PC-9 (cell line): ENCODE measurements at regions not wholly inside any gene's neighbourhood (a gene's known extent, or its start where the extent isn't known, plus 50 kb on each side); places are given as distances from the start of the nearest gene placed in this dataset.

Source experiments
- BruUV-seq: library from RNA; stranded (reverse); fragments of 400-500 nt; replicated peaks from 2 replicates; lab custom pipeline; 2021; lab: Mats Ljungman, UMichigan
- CTCF ChIA-PET: fragments of 300-600 bp; sonication (Branson Sonifier 250); formaldehyde crosslinking; loops from one replicate; lab custom pipeline; 2022; ENCODE audit warnings: antibody characterized with exemption; lab: Charles Lee
- POLR2A ChIA-PET: fragments of 300-600 bp; sonication (Branson Sonifier 250); formaldehyde crosslinking; loops from one replicate; lab custom pipeline; 2022; ENCODE audit warnings: antibody characterized with exemption; ENCODE audit not compliant: unreplicated experiment; lab: Charles Lee
- DNase-seq, 2 experiments: peaks; one replicate each; pipeline versions ENCODE4 v3.0.0 to v3.0.0-alpha.2; 2015 to 2022; ENCODE audit warnings: mixed read lengths in 1 of 2
- H2AFZ ChIP-seq: fragments of 200-600 bp; sonication (generic); 2 replicates; pipeline ENCODE4 v1.8.1; 2017; ENCODE audit warnings: antibody characterized with exemption
- H3F3A ChIP-seq: fragments of 200-600 bp; sonication (generic); 2 replicates; pipeline ENCODE4 v1.8.1; 2017; ENCODE audit warnings: antibody characterized with exemption, mild to moderate bottlenecking, low read depth; ENCODE audit not compliant: insufficient read depth
- H3K27ac ChIP-seq: fragments of 200-600 bp; sonication (generic); 2 replicates; pipeline ENCODE4 v1.6.1; 2016; ENCODE audit warnings: mixed run types
- H3K27me3 ChIP-seq: fragments of 200-600 bp; sonication (generic); 2 replicates; pipeline ENCODE4 v1.6.1; 2016; ENCODE audit warnings: low read depth, mixed run types; ENCODE audit not compliant: insufficient read depth
- H3K36me3 ChIP-seq: fragments of 200-600 bp; sonication (generic); 2 replicates; pipeline ENCODE4 v1.6.1; 2016; ENCODE audit warnings: low read depth, mixed run types
- H3K4me1 ChIP-seq: fragments of 200-600 bp; sonication (generic); replicated peaks from 2 replicates; pipeline ENCODE4 v1.6.1; 2016; ENCODE audit warnings: mixed run types; ENCODE audit not compliant: insufficient read depth
- H3K4me2 ChIP-seq: fragments of 200-600 bp; sonication (generic); 2 replicates; pipeline ENCODE4 v1.6.1; 2017; ENCODE audit warnings: mixed run types
- H3K4me3 ChIP-seq: fragments of 200-600 bp; sonication (generic); 2 replicates; pipeline ENCODE4 v1.6.1; 2016; ENCODE audit warnings: mixed run types
- H3K79me2 ChIP-seq: fragments of 200-600 bp; sonication (generic); 2 replicates; pipeline ENCODE4 v1.6.1; 2017; ENCODE audit warnings: low read depth, mixed run types
- H3K9me2 ChIP-seq: fragments of 200-600 bp; sonication (generic); 2 replicates; pipeline ENCODE4 v1.8.1; 2017; ENCODE audit warnings: mild to moderate bottlenecking; ENCODE audit not compliant: insufficient read depth
- H3K9me3 ChIP-seq: fragments of 200-600 bp; sonication (generic); 2 replicates; pipeline ENCODE4 v1.8.1; 2016; ENCODE audit warnings: low read depth; ENCODE audit not compliant: insufficient read depth
- H4K20me1 ChIP-seq: fragments of 200-600 bp; sonication (generic); 2 replicates; pipeline ENCODE4 v1.8.1; 2017; ENCODE audit not compliant: insufficient read depth
- EZH2 ChIP-seq: fragments of 200-600 bp; sonication (generic); IDR thresholded peaks from 2 replicates; pipeline ENCODE4 v1.8.0; 2017; ENCODE audit warnings: antibody characterized with exemption, low read depth
- intact Hi-C: fragments of 100-400 bp; cut with micrococcal nuclease; formaldehyde crosslinking; loops from one replicate; pipeline ENCODE4 v1.10.0; 2022; ENCODE audit not compliant: unreplicated experiment
- TF ChIP-seq, protein P1 (sequence below): fragments of 200-600 bp; sonication (generic); conservative IDR thresholded peaks from 2 replicates; pipeline ENCODE4 v1.6.1; 2017; ENCODE audit warnings: mixed run types, antibody characterized with exemption, mild to moderate bottlenecking, moderate library complexity

DNA sequence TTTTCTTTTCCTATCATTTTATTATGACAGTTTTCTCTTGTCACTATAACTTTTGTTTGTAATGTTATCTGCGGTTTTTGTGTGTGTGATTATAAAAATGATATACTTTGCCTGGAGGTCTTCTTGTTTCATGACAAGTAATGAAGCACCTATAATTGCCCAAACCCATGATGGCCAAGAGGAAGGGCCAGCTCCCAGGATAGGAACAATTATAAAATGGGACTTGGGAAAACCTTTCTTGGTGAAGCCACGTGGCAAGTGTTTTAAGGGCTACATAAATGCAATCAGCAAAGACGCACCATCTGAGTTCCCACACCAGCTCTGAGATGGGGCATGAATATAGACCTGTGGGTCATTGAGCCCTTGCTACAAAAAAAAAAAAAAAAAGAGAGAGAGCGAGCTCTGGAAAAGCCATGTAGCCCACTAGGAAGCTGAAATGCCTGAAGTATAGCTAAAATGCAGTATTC is 462.6 kb upstream of the RUNX1 start:
- H3K4me1 ChIP-seq = peaks cover 42% of the 10 kb centered on the region
- intact Hi-C loops = loop anchor here (2.0 to 5.0 kb wide), 3 partner anchors 329 to 764 kb away; no protein-coding TSS in a partner anchor
- H4K20me1 ChIP-seq = no peaks in the 10 kb centered on the region
- no peak for TF ChIP-seq EZH2
- BruUV-seq = no TSS peak
- peak; percentile 27 to 72 for DNase-seq
- ChIA-PET CTCF (interaction anchor here (0.6 to 0.7 kb wide), 3 partner anchors 137 to 614 kb away, joined by 3 to 6 read pairs (median 4); no protein-coding TSS in a partner anchor), POLR2A (no interaction called here)
- peak overlapping the region; percentile 97 for H3K27ac ChIP-seq
- no peaks in the 10 kb centered on the region for H3K9me2 ChIP-seq
- peak overlapping the region; percentile 68 for H2AFZ ChIP-seq
- peak overlapping the region; percentile 28; the same call in 1 of the 2 replicates for H3K4me3 ChIP-seq
- H3K27me3 ChIP-seq = no peaks in the 10 kb centered on the region
- H3K79me2 ChIP-seq = no peaks in the 10 kb centered on the region
- peak overlapping the region; percentile 67 for H3K4me2 ChIP-seq
- no peaks in the 10 kb centered on the region for H3K36me3 ChIP-seq
- peaks cover 19% of the 10 kb centered on the region for H3F3A ChIP-seq
- H3K9me3 ChIP-seq = no peaks in the 10 kb centered on the region

DNA sequence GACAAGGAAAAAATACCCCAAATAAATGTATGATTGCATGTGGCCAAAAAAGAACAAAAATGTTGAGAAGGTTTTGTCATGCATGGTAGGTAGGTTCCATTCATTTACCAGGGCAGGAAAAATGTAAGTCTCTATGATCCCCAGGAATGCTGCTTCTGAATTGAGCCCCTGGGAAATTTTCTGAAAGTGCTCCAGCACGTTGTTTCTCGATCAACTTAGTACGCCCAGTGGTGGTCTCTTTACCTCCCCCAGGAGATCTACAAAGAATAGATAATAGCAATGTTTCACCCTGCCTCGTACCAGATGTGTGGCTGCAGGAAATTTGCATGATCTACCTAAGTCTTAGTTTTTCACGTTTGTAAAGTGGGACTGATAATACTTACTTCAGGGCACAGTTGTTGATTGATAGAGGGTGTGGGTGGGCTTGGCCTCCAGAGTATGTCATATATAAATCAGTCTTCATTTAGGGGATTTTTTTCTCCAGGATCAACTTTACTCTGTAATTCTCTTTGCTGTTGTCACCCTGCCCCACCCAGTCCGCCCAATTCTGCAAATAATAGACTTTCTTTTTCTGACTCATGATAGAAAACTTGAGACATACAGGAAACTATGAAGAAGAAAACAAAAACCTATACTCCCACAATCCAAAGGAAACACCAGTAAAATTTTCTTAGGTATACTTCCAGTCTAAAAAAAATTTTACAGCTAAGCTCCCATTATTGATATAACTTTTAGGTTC is 462.0 kb upstream of the RUNX1 start:
- Histone ChIP-seq H3K4me2 (peak overlapping the region; percentile 67), H3K4me3 (peak overlapping the region; percentile 28; the same call in 1 of the 2 replicates), H3K27ac (peak overlapping the region; percentile 97), H3K9me2 (no peaks in the 10 kb centered on the region), H3K79me2 (no peaks in the 10 kb centered on the region), H3F3A (peaks cover 19% of the 10 kb centered on the region), H3K9me3 (no peaks in the 10 kb centered on the region), H3K27me3 (no peaks in the 10 kb centered on the region), H4K20me1 (no peaks in the 10 kb centered on the region), H2AFZ (no peak overlapping the region), H3K4me1 (peaks cover 42% of the 10 kb centered on the region), H3K36me3 (no peaks in the 10 kb centered on the region)
- DNase-seq = peak; percentile 29 to 76
- intact Hi-C loops = loop anchor here (2.0 to 5.0 kb wide), 3 partner anchors 330 to 764 kb away; no protein-coding TSS in a partner anchor
- CTCF ChIA-PET = interaction anchor here (0.6 to 0.7 kb wide), 2 partner anchors 460 to 615 kb away, joined by 4 to 6 read pairs; no protein-coding TSS in a partner anchor
- no TSS peak for BruUV-seq
- TF ChIP-seq EZH2 = no peak
- TF ChIP-seq, protein P1, sequence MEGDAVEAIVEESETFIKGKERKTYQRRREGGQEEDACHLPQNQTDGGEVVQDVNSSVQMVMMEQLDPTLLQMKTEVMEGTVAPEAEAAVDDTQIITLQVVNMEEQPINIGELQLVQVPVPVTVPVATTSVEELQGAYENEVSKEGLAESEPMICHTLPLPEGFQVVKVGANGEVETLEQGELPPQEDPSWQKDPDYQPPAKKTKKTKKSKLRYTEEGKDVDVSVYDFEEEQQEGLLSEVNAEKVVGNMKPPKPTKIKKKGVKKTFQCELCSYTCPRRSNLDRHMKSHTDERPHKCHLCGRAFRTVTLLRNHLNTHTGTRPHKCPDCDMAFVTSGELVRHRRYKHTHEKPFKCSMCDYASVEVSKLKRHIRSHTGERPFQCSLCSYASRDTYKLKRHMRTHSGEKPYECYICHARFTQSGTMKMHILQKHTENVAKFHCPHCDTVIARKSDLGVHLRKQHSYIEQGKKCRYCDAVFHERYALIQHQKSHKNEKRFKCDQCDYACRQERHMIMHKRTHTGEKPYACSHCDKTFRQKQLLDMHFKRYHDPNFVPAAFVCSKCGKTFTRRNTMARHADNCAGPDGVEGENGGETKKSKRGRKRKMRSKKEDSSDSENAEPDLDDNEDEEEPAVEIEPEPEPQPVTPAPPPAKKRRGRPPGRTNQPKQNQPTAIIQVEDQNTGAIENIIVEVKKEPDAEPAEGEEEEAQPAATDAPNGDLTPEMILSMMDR = no peak
- POLR2A ChIA-PET = no interaction called here

DNA sequence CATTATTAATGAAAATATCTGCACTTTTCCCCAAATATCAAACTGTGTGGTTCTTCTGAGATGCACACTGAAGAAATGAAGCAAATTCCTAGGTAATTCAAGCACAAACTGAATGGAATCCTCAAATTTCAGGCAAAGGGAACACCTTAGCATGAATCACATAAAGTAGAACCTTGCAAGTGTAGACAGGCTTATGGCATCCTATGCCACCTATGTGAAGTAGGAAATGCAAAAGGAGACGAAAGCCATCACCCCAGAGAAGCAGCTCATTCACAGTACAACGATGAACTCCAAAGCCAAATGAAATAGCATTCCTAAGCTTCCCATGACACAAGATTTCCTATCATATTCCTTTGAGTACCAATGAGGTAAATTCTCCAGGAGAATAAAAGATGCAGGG is 461.2 kb upstream of the RUNX1 start:
- no peaks in the 10 kb centered on the region for H3K9me2 ChIP-seq
- no peak overlapping the region for H2AFZ ChIP-seq
- H4K20me1 ChIP-seq = no peaks in the 10 kb centered on the region
- ChIA-PET CTCF (no interaction called here), POLR2A (no interaction called here)
- no peaks in the 10 kb centered on the region for H3K27me3 ChIP-seq
- no peak overlapping the region for H3K27ac ChIP-seq
- H3K4me3 ChIP-seq = no peak overlapping the region
- H3K4me2 ChIP-seq = no peak overlapping the region
- H3K79me2 ChIP-seq = no peaks in the 10 kb centered on the region
- TF ChIP-seq, protein P1 = no peak
- no peak for TF ChIP-seq EZH2
- no peaks in the 10 kb centered on the region for H3K36me3 ChIP-seq
- DNase-seq = no peak
- H3K9me3 ChIP-seq = no peaks in the 10 kb centered on the region
- intact Hi-C loops = loop anchor here (2.0 to 5.0 kb wide), 3 partner anchors 331 to 763 kb away; no protein-coding TSS in a partner anchor
- peaks cover 42% of the 10 kb centered on the region for H3K4me1 ChIP-seq
- peaks cover 19% of the 10 kb centered on the region for H3F3A ChIP-seq
- BruUV-seq = no TSS peak
